ENCODE measurements at regions not wholly inside any gene's neighbourhood (a gene's known extent, or its start where the extent isn't known, plus 50 kb on each side); places are given as distances from the start of the nearest gene placed in this dataset.

DNA sequence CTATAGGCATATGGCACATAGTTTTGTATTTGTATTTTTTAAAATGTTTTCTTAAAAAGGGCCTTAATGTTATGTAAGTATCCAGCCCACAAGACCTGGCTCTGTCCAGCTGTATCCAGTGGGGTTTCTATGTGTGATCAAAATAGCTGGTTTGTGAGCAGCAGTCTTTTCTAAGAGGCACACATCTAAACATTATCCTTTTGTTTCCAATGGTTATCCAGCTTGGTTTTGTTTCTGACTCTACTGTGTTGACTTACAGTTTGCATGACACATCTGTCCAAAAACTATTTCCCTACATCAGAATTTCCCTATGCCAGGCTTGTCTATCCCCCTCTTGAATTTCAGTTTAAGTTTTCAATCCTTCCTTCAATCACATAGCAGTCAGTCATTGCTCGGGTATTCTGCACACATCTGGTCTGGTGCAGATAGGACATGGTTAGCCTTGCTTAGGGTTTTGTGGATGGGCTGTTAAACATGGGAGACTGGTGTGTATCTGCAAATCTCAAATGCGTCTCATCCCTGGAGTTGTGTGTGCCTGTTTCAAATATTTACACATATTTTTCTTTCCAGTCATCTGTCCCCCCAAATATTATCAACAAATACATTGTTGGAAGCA lies 104.2 kb downstream of the SAMD9 start:
- Mint-ChIP-seq H3K27me3 (ENCODE audit: low read depth) (peaks cover 24% of the 10 kb centered on the region), H3K36me3 (ENCODE audit: insufficient read depth in 2 of 2) (no peaks in the 10 kb centered on the region), H3K4me1 (ENCODE audit: low read depth) (peaks cover 24% of the 10 kb centered on the region), H3K9me3 (no peaks in the 10 kb centered on the region), H3K27ac (no peak overlapping the region), H3K4me3 (no peak overlapping the region)
- no peak for DNase-seq
- no peak for ATAC-seq (replicated peaks in 1 of 2)

DNA sequence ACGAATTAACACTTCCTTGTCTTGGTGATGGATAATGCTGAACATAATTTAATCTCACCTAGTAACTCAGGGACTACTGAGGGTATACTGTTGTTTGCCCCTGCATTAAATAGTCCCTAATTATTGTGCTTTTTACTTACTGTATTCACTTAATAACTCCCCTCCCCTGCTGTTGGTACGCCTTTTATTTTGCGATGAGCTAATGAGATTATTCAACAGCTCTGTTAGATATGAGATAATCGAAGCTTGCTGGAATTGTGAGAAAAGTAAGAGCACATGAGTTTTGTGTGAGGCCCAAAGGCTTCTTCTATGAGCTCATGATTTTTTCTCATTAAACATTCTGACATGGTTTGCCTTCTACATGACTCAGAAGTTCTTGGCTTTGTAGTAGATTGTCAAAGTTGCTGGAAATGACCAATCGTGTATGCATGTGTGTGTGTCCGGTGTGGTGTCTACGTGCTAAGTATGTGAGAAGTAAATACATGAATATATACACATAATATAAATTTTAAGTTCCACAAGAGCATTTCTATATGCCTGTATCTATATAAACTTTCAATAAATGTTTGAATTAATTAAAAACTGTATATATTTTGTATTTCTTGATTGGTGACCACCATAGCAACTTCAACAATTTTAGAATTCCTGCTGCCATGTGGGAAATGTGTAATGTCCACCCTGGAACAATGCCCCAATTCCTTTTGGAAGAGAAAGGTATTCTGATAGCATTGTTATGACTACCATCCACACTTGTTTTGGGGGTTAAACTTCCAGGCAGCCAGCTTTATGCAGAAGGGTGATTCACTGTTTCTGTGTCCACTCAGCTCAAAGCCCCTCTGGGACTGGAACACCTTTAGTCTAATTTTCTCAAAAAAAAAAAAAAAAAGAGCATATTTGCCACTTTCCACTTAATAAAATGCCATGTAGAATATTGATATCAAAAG lies 106.2 kb downstream of the SAMD9 start:
- H3K36me3 Mint-ChIP-seq (ENCODE audit: insufficient read depth in 2 of 2), result no peaks in the 10 kb centered on the region
- no peaks in the 10 kb centered on the region for H3K9me3 Mint-ChIP-seq
- peaks cover 16% of the 10 kb centered on the region for H3K4me1 Mint-ChIP-seq (ENCODE audit: low read depth)
- no peak overlapping the region for H3K27ac Mint-ChIP-seq
- peaks cover 26% of the 10 kb centered on the region for H3K27me3 Mint-ChIP-seq (ENCODE audit: low read depth)
- no peak overlapping the region for H3K4me3 Mint-ChIP-seq
- ATAC-seq (replicated peaks in 1 of 2) (no peak), DNase-seq (no peak)

DNA sequence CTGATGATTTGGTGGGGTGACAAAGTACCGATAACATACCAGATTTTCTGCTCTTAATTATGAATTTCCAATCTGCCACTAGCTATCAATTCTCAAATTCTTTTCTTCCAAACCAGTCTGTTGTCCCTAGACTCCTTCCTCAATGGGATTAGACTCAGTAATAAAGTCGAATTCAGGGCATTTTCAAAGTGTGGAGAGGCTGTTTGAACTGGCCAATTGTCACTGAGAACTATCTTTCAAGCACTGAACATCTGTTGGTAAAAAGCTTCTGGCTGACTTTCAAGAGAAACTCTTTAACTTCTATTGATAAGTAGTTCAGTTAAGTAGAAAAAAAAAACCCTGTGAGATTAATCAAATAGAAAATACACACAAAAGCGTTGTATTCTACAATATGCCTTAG lies 108.9 kb downstream of the SAMD9 start:
- no peak for ATAC-seq (replicated peaks in 1 of 2)
- Mint-ChIP-seq H3K36me3 (ENCODE audit: insufficient read depth in 2 of 2) (no peaks in the 10 kb centered on the region), H3K4me1 (ENCODE audit: low read depth) (no peaks in the 10 kb centered on the region)

DNA sequence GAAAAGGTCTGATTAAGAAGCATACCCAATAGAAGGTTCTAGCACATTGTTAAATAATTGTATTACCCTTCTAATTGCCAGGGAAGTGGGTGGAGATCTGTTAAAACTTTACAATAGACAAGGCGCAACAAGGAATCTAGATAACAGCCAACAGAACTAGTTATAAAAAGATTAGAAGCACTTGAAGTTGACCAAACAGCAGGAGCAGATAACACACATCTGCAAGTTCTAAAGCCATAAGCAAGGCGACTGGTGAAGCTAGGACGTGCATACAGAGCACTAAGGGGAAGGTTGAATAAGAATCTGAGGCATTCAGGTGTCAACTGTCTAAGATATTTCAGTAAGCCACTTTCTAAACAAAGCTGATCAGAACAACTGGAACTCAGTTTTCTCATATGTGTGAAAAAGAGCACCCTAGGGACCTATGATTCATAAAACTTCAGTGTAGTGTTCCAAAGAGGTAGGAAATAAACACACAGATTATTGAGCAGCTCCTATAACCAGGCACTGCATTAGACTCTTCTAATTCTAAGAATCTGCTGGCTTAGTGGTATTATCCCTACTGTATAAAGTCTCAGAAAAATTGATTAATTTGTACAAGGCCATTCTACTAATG lies 111.2 kb downstream of the SAMD9 start:
- ATAC-seq (replicated peaks in 1 of 2) (no peak), DNase-seq (no peak)
- Mint-ChIP-seq H3K36me3 (ENCODE audit: insufficient read depth in 2 of 2) (no peaks in the 10 kb centered on the region), H3K27ac (no peak overlapping the region), H3K4me3 (no peak overlapping the region), H3K4me1 (ENCODE audit: low read depth) (no peaks in the 10 kb centered on the region), H3K9me3 (peaks cover 0 to 2% of the 10 kb centered on the region in 2 donors), H3K27me3 (ENCODE audit: low read depth) (peaks cover 36% of the 10 kb centered on the region)

More for the DNA sequence above, 108.9 kb downstream of the SAMD9 start:
- H3K27ac Mint-ChIP-seq, result no peak overlapping the region
- peaks cover 0 to 2% of the 10 kb centered on the region in 2 donors for H3K9me3 Mint-ChIP-seq
- no peak overlapping the region for H3K4me3 Mint-ChIP-seq
- DNase-seq, result no peak
- peaks cover 35% of the 10 kb centered on the region for H3K27me3 Mint-ChIP-seq (ENCODE audit: low read depth)

DNA sequence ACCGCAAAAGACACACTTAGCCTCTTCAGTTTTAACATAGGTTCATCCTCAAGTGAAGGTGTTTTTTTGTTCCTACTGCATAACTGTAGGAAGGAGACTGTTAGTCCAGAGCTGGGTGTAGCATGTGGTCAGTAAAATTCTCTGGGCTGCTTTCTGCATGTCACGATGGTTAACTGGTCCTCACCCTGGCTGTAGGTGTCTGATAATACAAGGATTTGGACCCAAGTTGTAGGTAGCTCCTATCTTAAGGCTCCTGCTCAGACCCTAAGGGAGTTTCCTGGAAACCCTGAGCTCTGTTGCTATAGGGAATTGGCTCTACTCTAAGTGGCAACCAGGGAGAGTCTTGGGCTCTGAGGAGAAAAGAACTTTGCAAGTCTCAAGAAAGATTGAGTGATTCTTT lies 112.9 kb downstream of the SAMD9 start:
- no peaks in the 10 kb centered on the region for H3K4me1 Mint-ChIP-seq (ENCODE audit: low read depth)
- ATAC-seq (replicated peaks in 1 of 2), result no peak
- peaks cover 0 to 2% of the 10 kb centered on the region in 2 donors for H3K9me3 Mint-ChIP-seq
- no peaks in the 10 kb centered on the region for H3K36me3 Mint-ChIP-seq (ENCODE audit: insufficient read depth in 2 of 2)
- no peak overlapping the region for H3K27ac Mint-ChIP-seq
- DNase-seq, result no peak
- peaks cover 20% of the 10 kb centered on the region for H3K27me3 Mint-ChIP-seq (ENCODE audit: low read depth)
- H3K4me3 Mint-ChIP-seq, result no peak overlapping the region

DNA sequence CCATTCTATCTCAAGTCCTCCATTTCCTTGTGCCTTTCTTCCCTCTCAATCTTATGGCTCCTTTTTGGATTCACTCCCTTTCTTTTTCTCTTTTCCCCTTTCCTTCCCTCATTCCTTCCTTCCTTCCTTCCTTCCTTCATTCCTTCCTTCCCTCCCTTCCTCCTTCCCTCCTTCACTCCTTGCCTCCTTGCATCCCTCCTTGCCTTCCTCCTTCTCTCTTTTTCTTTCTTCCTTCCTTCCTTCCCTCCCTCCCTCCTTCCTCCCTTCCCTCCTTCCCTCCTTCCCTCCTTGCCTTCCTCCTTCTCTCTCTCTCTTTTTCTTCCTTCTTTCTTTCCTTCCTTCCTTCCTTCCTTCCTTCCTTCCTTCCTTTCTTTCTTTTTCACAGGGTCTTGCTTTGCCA lies 120.1 kb downstream of the SAMD9 start:
- Mint-ChIP-seq H3K9me3 (no peaks in the 10 kb centered on the region), H3K36me3 (ENCODE audit: insufficient read depth in 2 of 2) (no peaks in the 10 kb centered on the region), H3K4me1 (ENCODE audit: low read depth) (no peaks in the 10 kb centered on the region), H3K4me3 (no peak overlapping the region), H3K27ac (no peak overlapping the region), H3K27me3 (ENCODE audit: low read depth) (peaks cover 23% of the 10 kb centered on the region)
- DNase-seq, result no peak
- ATAC-seq (replicated peaks in 1 of 2), result no peak

DNA sequence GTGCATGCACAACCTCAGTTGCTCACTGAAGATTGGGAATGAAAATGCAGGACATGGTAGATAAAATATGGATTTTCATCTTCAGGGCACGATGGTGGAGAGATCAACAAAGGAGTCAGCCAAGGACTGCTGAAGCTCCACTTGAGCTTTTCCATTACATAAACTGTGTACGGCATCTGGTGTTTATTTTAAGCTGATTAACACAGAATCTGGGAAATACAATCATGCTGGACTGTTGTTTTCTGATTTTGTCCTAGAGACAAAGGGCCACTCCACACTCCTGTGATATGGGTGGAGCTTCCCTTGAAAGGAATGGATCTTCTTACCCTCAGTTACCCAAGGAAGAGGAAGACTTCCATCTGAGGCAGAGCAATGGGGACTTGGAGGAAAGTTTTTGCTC lies 120.6 kb downstream of the SAMD9 start:
- Mint-ChIP-seq H3K9me3 (no peaks in the 10 kb centered on the region), H3K27me3 (ENCODE audit: low read depth) (peaks cover 23% of the 10 kb centered on the region), H3K4me1 (ENCODE audit: low read depth) (no peaks in the 10 kb centered on the region), H3K36me3 (ENCODE audit: insufficient read depth in 2 of 2) (no peaks in the 10 kb centered on the region), H3K27ac (no peak overlapping the region), H3K4me3 (no peak overlapping the region)
- DNase-seq, result no peak
- ATAC-seq (replicated peaks in 1 of 2), result no peak

DNA sequence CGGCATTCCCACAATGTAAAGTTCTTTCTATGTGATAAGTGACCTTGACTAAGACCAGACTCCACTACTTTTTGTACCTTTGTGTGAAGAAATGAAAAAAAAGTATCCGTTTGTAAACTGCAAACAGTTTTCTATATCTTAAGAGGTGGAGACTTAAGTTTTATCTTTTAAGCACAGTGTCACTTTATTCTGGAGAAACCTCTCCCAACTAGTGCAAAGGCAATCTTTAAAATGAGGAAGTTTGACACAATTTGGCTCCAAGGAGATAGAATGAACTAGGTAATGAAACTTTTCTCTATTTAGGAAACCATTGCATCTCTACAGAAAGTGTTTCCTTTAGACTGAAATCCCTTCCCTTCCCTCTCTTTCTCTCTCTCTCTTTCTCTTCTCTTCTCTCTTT lies 122.9 kb downstream of the SAMD9 start:
- Mint-ChIP-seq H3K9me3 (no peaks in the 10 kb centered on the region), H3K4me3 (no peak overlapping the region), H3K27ac (no peak overlapping the region), H3K27me3 (ENCODE audit: low read depth) (peaks cover 21% of the 10 kb centered on the region), H3K36me3 (ENCODE audit: insufficient read depth in 2 of 2) (no peaks in the 10 kb centered on the region), H3K4me1 (ENCODE audit: low read depth) (no peaks in the 10 kb centered on the region)
- no peak for DNase-seq
- ATAC-seq (replicated peaks in 1 of 2), result no peak

DNA sequence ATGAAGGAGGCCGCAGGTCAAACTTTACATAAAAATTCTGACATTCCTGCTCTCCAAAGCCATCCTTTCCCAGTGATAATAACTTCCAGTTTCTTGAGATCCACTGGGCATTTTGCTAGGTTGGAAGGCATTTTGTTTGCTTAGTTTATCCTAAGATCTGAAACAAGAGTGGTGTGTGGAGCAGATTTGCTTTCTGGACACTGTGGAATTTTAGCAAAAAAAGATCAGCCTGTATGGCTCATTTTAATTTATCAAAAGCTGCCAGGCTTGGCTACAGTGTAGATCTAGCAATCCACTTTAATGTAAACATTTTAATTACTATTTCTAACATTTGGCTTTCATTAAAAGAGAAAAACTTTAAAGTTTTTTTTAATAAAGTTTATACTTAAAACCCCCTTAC lies 124.8 kb downstream of the SAMD9 start:
- Mint-ChIP-seq H3K4me3 (no peak overlapping the region), H3K36me3 (ENCODE audit: insufficient read depth in 2 of 2) (no peaks in the 10 kb centered on the region), H3K27ac (no peak overlapping the region), H3K27me3 (ENCODE audit: low read depth) (peaks cover 17% of the 10 kb centered on the region), H3K4me1 (ENCODE audit: low read depth) (no peaks in the 10 kb centered on the region), H3K9me3 (no peaks in the 10 kb centered on the region)
- no peak for ATAC-seq (replicated peaks in 1 of 2)
- DNase-seq, result no peak

DNA sequence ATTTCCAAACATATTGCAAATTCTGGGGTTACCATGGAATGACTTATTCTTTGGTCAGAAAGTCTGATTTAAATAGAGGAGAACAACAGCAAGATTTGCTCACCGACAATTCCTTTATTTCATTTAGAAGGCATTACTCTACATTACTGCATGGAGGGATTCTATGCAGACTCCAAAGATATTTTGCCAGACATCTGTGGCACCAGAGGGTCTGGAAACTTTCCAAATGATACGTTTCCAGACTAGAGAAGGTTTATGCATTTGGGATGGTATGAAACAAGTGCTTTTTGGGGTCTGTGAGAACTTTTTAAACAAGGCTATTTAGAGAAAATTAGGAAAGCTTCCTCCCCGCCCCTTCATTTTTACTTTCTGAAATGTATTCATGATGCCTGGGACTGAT lies 125.3 kb downstream of the SAMD9 start:
- H3K27me3 Mint-ChIP-seq (ENCODE audit: low read depth), result peaks cover 17% of the 10 kb centered on the region
- no peaks in the 10 kb centered on the region for H3K9me3 Mint-ChIP-seq

DNA sequence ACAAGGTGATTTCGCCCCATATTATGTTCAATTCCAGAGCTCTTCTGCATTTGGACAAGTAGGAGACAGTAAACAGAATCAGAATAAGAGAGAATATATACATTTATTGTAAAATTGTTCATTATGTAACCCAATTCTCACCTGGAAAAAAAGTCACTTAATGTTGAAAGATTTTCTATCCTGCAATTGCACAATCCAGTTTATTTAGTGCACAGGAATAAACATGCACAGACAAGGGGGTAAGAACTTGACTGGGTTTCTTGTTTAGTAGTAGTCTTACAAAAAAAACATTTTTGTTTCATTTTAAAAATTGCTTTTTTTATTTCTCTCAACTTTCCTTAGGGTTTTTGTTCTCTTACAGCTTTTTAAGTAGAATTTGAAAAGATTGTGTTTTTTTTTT lies 126.6 kb downstream of the SAMD9 start:
- peaks cover 19% of the 10 kb centered on the region for H3K27me3 Mint-ChIP-seq (ENCODE audit: low read depth)
- no peak overlapping the region for H3K27ac Mint-ChIP-seq
- ATAC-seq (replicated peaks in 1 of 2) (no peak), DNase-seq (no peak)
- H3K9me3 Mint-ChIP-seq, result no peaks in the 10 kb centered on the region
- H3K4me1 Mint-ChIP-seq (ENCODE audit: low read depth), result no peaks in the 10 kb centered on the region
- H3K36me3 Mint-ChIP-seq (ENCODE audit: insufficient read depth in 2 of 2), result peaks cover 0 to 2% of the 10 kb centered on the region in 2 donors
- no peak overlapping the region for H3K4me3 Mint-ChIP-seq

More for the DNA sequence above, 125.3 kb downstream of the SAMD9 start:
- ATAC-seq (replicated peaks in 1 of 2) (no peak), DNase-seq (no peak)
- Mint-ChIP-seq H3K36me3 (ENCODE audit: insufficient read depth in 2 of 2) (peaks cover 0 to under 1% of the 10 kb centered on the region in 2 donors), H3K4me1 (ENCODE audit: low read depth) (no peaks in the 10 kb centered on the region), H3K27ac (no peak overlapping the region), H3K4me3 (no peak overlapping the region)

DNA sequence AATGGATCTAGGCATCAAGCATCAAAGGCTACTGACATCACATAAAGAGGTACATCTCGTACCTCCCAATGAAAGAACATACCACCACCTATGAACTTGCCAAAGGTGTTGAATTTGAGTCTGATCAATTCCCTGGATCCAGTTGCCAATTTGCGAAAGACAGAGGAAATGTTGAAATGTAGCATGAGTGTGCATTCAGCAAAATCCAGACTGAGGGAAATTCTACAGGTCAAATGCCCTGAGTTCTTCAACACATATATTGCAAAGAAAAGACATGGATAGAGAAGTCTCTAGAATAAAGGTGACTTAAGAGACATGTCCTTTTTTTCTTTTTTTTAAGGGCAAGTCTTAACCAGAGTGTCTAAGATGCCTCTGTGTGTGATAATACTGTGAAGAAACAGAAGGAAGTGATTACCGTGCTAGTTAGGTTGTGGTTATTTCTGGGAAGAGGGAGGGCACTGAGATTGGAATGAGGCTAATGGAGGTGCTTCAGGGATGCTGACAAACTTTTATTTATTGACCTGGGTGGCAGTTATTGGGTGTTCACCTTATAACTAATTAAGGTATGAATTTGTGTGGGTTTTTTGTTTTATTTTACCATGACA lies 128.7 kb downstream of the SAMD9 start:
- Mint-ChIP-seq H3K4me3 (no peak overlapping the region), H3K27ac (no peak overlapping the region), H3K27me3 (ENCODE audit: low read depth) (peaks cover 24% of the 10 kb centered on the region), H3K9me3 (peaks cover 0 to 2% of the 10 kb centered on the region in 2 donors), H3K4me1 (ENCODE audit: low read depth) (no peaks in the 10 kb centered on the region), H3K36me3 (ENCODE audit: insufficient read depth in 2 of 2) (peaks cover 0 to 2% of the 10 kb centered on the region in 2 donors)
- ATAC-seq (replicated peaks in 1 of 2) (no peak), DNase-seq (no peak)

DNA sequence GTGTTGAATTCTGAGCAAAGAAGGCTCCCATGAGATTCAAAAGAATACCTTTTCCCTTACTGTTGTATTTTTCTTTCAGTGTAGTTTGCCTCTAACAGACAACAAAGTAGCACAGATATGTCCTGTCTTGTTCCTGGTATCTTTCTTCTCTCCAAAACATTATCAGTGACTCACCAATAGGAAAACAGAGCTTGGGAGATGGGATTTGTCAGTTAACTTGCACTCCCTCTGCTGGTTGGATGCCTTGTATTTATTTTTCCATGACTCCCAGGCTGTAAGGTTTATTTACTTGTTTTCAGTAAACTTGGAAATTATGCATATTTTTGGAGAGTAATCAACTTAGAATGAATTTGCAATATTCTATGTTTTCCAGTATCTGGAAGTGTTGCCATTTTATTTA lies 129.7 kb downstream of the SAMD9 start:
- H3K36me3 Mint-ChIP-seq (ENCODE audit: insufficient read depth in 2 of 2), result peaks cover 0 to 2% of the 10 kb centered on the region in 2 donors
- no peak overlapping the region for H3K27ac Mint-ChIP-seq
- H3K27me3 Mint-ChIP-seq (ENCODE audit: low read depth), result peaks cover 28% of the 10 kb centered on the region
- peaks cover 0 to 2% of the 10 kb centered on the region in 2 donors for H3K9me3 Mint-ChIP-seq
- no peak overlapping the region for H3K4me3 Mint-ChIP-seq
- ATAC-seq (replicated peaks in 1 of 2) (no peak), DNase-seq (no peak)
- H3K4me1 Mint-ChIP-seq (ENCODE audit: low read depth), result no peaks in the 10 kb centered on the region
